ENCODE measurements at regions not wholly inside any gene's neighbourhood (a gene's known extent, or its start where the extent isn't known, plus 50 kb on each side); places are given as distances from the start of the nearest gene placed in this dataset.

GRCh38 chr2:71776227-71776626 lies 322.9 kb downstream of the DYSF start:
- no peak for TF ChIP-seq POLR2A (IDR thresholded peaks at IDR 0.05)
- TF ChIP-seq, protein P1, sequence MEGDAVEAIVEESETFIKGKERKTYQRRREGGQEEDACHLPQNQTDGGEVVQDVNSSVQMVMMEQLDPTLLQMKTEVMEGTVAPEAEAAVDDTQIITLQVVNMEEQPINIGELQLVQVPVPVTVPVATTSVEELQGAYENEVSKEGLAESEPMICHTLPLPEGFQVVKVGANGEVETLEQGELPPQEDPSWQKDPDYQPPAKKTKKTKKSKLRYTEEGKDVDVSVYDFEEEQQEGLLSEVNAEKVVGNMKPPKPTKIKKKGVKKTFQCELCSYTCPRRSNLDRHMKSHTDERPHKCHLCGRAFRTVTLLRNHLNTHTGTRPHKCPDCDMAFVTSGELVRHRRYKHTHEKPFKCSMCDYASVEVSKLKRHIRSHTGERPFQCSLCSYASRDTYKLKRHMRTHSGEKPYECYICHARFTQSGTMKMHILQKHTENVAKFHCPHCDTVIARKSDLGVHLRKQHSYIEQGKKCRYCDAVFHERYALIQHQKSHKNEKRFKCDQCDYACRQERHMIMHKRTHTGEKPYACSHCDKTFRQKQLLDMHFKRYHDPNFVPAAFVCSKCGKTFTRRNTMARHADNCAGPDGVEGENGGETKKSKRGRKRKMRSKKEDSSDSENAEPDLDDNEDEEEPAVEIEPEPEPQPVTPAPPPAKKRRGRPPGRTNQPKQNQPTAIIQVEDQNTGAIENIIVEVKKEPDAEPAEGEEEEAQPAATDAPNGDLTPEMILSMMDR (IDR thresholded peaks at IDR 0.05), result no peak
- no peaks in the 10 kb centered on the region for H3K36me3 ChIP-seq
- no peak overlapping the region for H3K27ac ChIP-seq
- no peak overlapping the region for H3K4me3 ChIP-seq
- peaks cover 0 to 8% (median 0%) of the 10 kb centered on the region in 3 donors for H3K4me1 ChIP-seq
- no peaks in the 10 kb centered on the region for H3K9me3 ChIP-seq
- no peaks in the 10 kb centered on the region for H3K27me3 ChIP-seq
- 69 to 78% methylated on average over 3 of the region's 3 CpGs for WGBS, 2 donors
- intact Hi-C loops (cut with DNase I), result no loop called here
- no peak for DNase-seq

- H3K4me3 ChIP-seq, result no peak overlapping the region
- TF ChIP-seq POLR2A (IDR thresholded peaks at IDR 0.05), result no peak
- TF ChIP-seq, protein P1 (IDR thresholded peaks at IDR 0.05), result no peak
- intact Hi-C loops (cut with DNase I), result no loop called here
- peaks cover 0 to 7% (median 0%) of the 10 kb centered on the region in 3 donors for H3K9me3 ChIP-seq
- no peaks in the 10 kb centered on the region for H3K27me3 ChIP-seq
- H3K36me3 ChIP-seq, result no peaks in the 10 kb centered on the region
- 90 to 96% methylated on average over 3 of the region's 3 CpGs for WGBS, 2 donors
- no peak for DNase-seq
- no peaks in the 10 kb centered on the region for H3K4me1 ChIP-seq
- no peak overlapping the region for H3K27ac ChIP-seq
Measured at GRCh38 chr2:71773218-71773617, 319.9 kb downstream of the DYSF start.

GRCh38 chr2:71772510-71773172 lies 319.3 kb downstream of the DYSF start:
- WGBS, 2 donors, result 94 to 99% methylated on average over 4 of the region's 4 CpGs
- TF ChIP-seq, protein P1 (IDR thresholded peaks at IDR 0.05), result no peak
- no peak for TF ChIP-seq POLR2A (IDR thresholded peaks at IDR 0.05)
- intact Hi-C loops (cut with DNase I), result no loop called here
- Histone ChIP-seq H3K36me3 (no peaks in the 10 kb centered on the region), H3K27ac (no peak overlapping the region), H3K4me1 (no peaks in the 10 kb centered on the region), H3K4me3 (no peak overlapping the region), H3K9me3 (peaks cover 0 to 7% (median 0%) of the 10 kb centered on the region in 3 donors), H3K27me3 (no peaks in the 10 kb centered on the region)
- DNase-seq, result no peak

GRCh38 chr2:71767663-71768062 lies 314.3 kb downstream of the DYSF start:
- 88 to 100% methylated on average over 1 of the region's 1 CpG for WGBS, 2 donors
- TF ChIP-seq, protein P1 (IDR thresholded peaks at IDR 0.05), result no peak
- no peak for TF ChIP-seq POLR2A (IDR thresholded peaks at IDR 0.05)

DNA sequence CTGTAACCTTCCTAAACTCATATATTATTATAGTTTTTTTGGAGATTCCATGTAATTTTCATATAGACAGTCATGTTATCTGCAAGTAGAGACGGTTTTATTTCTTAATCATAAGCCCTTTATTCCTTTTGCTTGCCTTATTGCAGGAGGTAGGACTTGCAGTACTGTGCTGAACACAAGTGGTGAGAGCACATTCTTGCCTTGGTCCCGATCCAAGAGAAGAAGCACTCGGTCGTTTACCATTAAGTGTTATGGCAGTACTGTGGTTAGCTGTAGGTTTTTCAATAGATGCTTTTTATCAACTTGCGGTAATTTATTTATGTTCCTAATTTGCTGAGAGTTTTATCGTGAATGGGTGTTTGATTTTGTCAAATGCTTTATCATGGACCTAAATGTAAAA lies 305.7 kb downstream of the DYSF start:
- no peaks in the 10 kb centered on the region for H3K9me3 ChIP-seq
- DNase-seq, result no peak
- H3K27ac ChIP-seq, result no peak overlapping the region
- no peaks in the 10 kb centered on the region for H3K36me3 ChIP-seq
- TF ChIP-seq, protein P1 (IDR thresholded peaks at IDR 0.05), result no peak
- no peak for TF ChIP-seq POLR2A (IDR thresholded peaks at IDR 0.05)
- no peaks in the 10 kb centered on the region for H3K27me3 ChIP-seq
- no peak overlapping the region for H3K4me3 ChIP-seq
- intact Hi-C loops (cut with DNase I), result no loop called here
- no peaks in the 10 kb centered on the region for H3K4me1 ChIP-seq
- 68 to 74% methylated on average over 6 of the region's 6 CpGs for WGBS, 2 donors

More at GRCh38 chr2:71767663-71768062, 314.3 kb downstream of the DYSF start:
- Histone ChIP-seq H3K27ac (no peak overlapping the region), H3K9me3 (peaks cover 0 to 7% (median 0%) of the 10 kb centered on the region in 3 donors), H3K4me1 (no peaks in the 10 kb centered on the region), H3K36me3 (no peaks in the 10 kb centered on the region), H3K4me3 (no peak overlapping the region), H3K27me3 (no peaks in the 10 kb centered on the region)
- DNase-seq, result no peak
- intact Hi-C loops (cut with DNase I), result no loop called here
